PC-3 (cell line): ENCODE measurements at regions not wholly inside any gene's neighbourhood (a gene's known extent, or its start where the extent isn't known, plus 50 kb on each side); places are given as distances from the start of the nearest gene placed in this dataset.
"Not testable (repeated sequence)": the region's sequence is repeated elsewhere in the genome, so short reads cannot be mapped to it uniquely, and the experiment has no call there.

ENCODE experiments used
- ATAC-seq: fragments of 200-7000 bp; cut with Tn5 transposase; 2 replicates; pipeline ENCODE4 v1.9.1; 2020; ENCODE audit warnings: mild to moderate bottlenecking, moderate library complexity
- BruUV-seq: library from RNA; stranded (reverse); fragments of 400-500 nt; replicated peaks from 2 replicates; lab custom pipeline; 2021; lab: Mats Ljungman, UMichigan
- CTCF ChIA-PET: fragments of 300-600 bp; sonication (Branson Sonifier 250); formaldehyde crosslinking; loops from one replicate; lab custom pipeline; 2022; ENCODE audit warnings: antibody characterized with exemption; lab: Charles Lee
- POLR2A ChIA-PET: fragments of 300-600 bp; sonication (Branson Sonifier 250); formaldehyde crosslinking; loops from one replicate; lab custom pipeline; 2022; ENCODE audit warnings: antibody characterized with exemption; ENCODE audit not compliant: unreplicated experiment; lab: Charles Lee
- DNase-seq: peaks from one replicate; pipeline ENCODE4 v3.0.0-alpha.2; 2015
- H2AFZ ChIP-seq: fragments of 300-600 bp; sonication (generic); 2 replicates; pipeline ENCODE4 v1.6.0; 2016; ENCODE audit warnings: antibody characterized with exemption, low read length
- H3F3A ChIP-seq: fragments of 300-600 bp; sonication (generic); one replicate; pipeline ENCODE4 v1.6.0; 2017; ENCODE audit warnings: antibody characterized with exemption, low read length, control low read depth, mild to moderate bottlenecking; ENCODE audit not compliant: unreplicated experiment
- H3K27ac ChIP-seq: fragments of 300-600 bp; sonication (generic); 2 replicates; pipeline ENCODE4 v1.5.1; 2016; ENCODE audit warnings: mild to moderate bottlenecking, low read length
- H3K27me3 ChIP-seq: fragments of 300-600 bp; sonication (generic); 2 replicates; pipeline ENCODE4 v1.6.1; 2016; ENCODE audit warnings: low read length, mixed read lengths
- H3K36me3 ChIP-seq: fragments of 300-600 bp; sonication (generic); 2 replicates; pipeline ENCODE4 v1.6.1; 2016; ENCODE audit warnings: low read depth, mixed run types, low read length, mixed read lengths
- H3K4me1 ChIP-seq: fragments of 300-600 bp; sonication (generic); 2 replicates; pipeline ENCODE4 v1.5.1; 2016; ENCODE audit warnings: low read length; ENCODE audit not compliant: insufficient read depth
- H3K4me2 ChIP-seq: fragments of 300-600 bp; sonication (generic); 2 replicates; pipeline ENCODE4 v1.6.0; 2016; ENCODE audit warnings: low read length
- H3K4me3 ChIP-seq: fragments of 300-600 bp; sonication (generic); 2 replicates; pipeline ENCODE4 v1.5.1; 2016; ENCODE audit warnings: mild to moderate bottlenecking, low read length, mixed read lengths
- H3K79me2 ChIP-seq: fragments of 300-600 bp; sonication (generic); 2 replicates; pipeline ENCODE4 v1.6.1; 2017; ENCODE audit warnings: low read length, mixed read lengths
- H3K9ac ChIP-seq: fragments of 300-600 bp; sonication (generic); 2 replicates; pipeline ENCODE4 v1.6.0; 2016; ENCODE audit warnings: mild to moderate bottlenecking, low read length
- H3K9me2 ChIP-seq: fragments of 300-600 bp; sonication (generic); replicated peaks from 2 replicates; pipeline ENCODE4 v1.6.1; 2016; ENCODE audit warnings: mixed run types, low read length, mixed read lengths
- H3K9me3 ChIP-seq: fragments of 300-600 bp; sonication (generic); 2 replicates; pipeline ENCODE4 v1.6.1; 2016; ENCODE audit warnings: low read length, mixed read lengths
- H4K20me1 ChIP-seq: fragments of 300-600 bp; sonication (generic); 2 replicates; pipeline ENCODE4 v1.6.1; 2016; ENCODE audit warnings: low read length, mixed read lengths
- intact Hi-C: fragments of 100-400 bp; cut with micrococcal nuclease; formaldehyde crosslinking; loops from 2 replicates; pipeline ENCODE4 v1.9.0; 2023
- TF ChIP-seq, protein P1 (sequence below): fragments of 300-600 bp; sonication (generic); conservative IDR thresholded peaks from 2 replicates; pipeline ENCODE4 v1.5.1; 2017; ENCODE audit warnings: antibody characterized with exemption, low read depth, mild to moderate bottlenecking, low read length

DNA sequence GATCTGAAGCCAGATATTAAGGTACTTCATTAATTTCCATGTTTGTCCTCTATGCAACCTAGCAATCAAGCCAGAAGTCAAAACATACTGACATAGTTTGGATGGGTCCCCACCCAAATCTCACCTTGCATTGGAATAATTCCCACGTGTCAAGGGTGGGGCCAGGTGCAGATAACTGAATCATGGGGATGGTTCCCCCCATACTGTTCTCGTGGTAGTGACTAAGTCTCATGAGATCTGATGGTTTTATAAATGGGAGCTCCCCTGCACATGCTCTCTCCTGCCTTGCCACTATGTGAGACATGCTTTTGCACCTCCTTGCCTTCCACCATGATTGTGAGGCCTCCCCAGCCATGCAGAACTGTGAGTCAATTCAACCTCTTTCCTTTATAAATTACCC lies 143.9 kb upstream of the C1QTNF3 start:
- H3K4me3 ChIP-seq, H3K9me2 ChIP-seq, POLR2A ChIA-PET, H3F3A ChIP-seq, H3K4me2 ChIP-seq, H3K27me3 ChIP-seq, H3K79me2 ChIP-seq, H2AFZ ChIP-seq, intact Hi-C loops, BruUV-seq, H3K27ac ChIP-seq, ATAC-seq, H3K36me3 ChIP-seq, H3K9me3 ChIP-seq, H3K9ac ChIP-seq, H4K20me1 ChIP-seq, H3K4me1 ChIP-seq, CTCF ChIA-PET, DNase-seq: not testable (repeated sequence)

DNA sequence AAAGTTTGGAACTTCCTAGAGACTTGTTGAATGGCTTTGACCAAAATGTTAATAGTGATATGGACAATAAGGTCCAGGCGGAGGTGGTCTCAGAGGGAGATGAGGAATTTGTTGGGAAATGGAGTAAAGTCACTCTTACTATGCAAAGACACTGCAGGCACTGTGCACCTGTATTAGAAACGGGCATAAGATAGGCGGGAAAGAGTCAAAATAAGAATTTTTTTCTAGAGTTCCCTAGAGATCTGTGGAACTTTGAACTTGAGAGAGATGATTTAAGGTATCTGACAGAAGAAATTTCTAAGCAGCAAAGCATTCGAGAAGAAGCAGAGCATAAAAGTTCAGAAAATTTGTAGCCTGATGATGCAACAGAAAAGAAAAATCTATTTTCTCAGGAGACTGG lies 144.4 kb upstream of the C1QTNF3 start:
- H2AFZ ChIP-seq, H3F3A ChIP-seq, H3K27me3 ChIP-seq, H3K27ac ChIP-seq, BruUV-seq, H3K4me1 ChIP-seq, POLR2A ChIA-PET, H3K36me3 ChIP-seq, DNase-seq, H3K4me2 ChIP-seq, H4K20me1 ChIP-seq, intact Hi-C loops, ATAC-seq, H3K4me3 ChIP-seq, CTCF ChIA-PET, H3K9ac ChIP-seq, H3K9me2 ChIP-seq, H3K79me2 ChIP-seq, H3K9me3 ChIP-seq: not testable (repeated sequence)

DNA sequence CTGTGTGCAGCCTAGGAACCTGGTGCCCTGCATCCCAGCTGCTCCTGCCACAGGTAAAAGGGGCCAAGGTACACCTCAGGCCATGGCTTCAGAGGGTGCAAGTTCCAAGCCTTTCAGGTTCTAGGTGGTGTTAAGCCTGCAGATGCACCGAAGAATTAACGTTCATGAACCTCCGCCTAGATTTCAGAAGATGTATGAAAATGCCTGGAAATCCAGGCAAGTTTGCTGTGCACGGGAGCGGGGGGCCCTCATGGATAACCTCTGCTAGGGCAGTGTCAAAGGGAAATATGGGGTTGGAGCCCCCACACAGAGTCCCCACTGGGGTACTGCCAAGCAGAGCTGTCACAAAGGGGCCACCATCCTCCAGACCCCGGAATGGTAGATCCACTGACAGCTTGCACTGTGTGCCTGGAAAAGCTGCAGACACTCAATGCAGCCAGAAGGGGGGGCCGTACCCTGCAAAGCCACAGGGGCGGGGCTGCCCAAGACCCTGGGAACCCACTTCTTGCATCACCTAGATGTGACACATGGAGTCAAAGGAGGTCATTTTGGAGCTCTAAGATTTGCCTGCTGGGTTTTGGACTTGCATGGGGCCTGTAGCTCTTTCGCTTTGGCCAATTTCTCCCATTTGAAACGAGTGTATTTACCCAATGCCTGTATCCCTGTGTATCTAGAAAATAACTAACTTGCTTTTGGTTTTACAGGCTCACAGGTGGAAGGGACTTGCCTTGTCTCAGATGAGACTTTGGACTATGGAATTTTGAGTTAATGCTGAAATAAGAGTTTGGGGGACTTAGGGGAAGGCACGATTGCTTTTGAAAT lies 145.2 kb upstream of the C1QTNF3 start:
- CTCF ChIA-PET, H3K79me2 ChIP-seq, H3F3A ChIP-seq, H4K20me1 ChIP-seq, H2AFZ ChIP-seq, H3K4me2 ChIP-seq, H3K4me1 ChIP-seq, H3K9me2 ChIP-seq, H3K4me3 ChIP-seq, H3K27ac ChIP-seq, POLR2A ChIA-PET, intact Hi-C loops, H3K9me3 ChIP-seq, ATAC-seq, H3K27me3 ChIP-seq, H3K36me3 ChIP-seq, H3K9ac ChIP-seq, BruUV-seq: not testable (repeated sequence)
- TF ChIP-seq, protein P1, sequence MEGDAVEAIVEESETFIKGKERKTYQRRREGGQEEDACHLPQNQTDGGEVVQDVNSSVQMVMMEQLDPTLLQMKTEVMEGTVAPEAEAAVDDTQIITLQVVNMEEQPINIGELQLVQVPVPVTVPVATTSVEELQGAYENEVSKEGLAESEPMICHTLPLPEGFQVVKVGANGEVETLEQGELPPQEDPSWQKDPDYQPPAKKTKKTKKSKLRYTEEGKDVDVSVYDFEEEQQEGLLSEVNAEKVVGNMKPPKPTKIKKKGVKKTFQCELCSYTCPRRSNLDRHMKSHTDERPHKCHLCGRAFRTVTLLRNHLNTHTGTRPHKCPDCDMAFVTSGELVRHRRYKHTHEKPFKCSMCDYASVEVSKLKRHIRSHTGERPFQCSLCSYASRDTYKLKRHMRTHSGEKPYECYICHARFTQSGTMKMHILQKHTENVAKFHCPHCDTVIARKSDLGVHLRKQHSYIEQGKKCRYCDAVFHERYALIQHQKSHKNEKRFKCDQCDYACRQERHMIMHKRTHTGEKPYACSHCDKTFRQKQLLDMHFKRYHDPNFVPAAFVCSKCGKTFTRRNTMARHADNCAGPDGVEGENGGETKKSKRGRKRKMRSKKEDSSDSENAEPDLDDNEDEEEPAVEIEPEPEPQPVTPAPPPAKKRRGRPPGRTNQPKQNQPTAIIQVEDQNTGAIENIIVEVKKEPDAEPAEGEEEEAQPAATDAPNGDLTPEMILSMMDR = peak; percentile 46
- peak; percentile 65 for DNase-seq

DNA sequence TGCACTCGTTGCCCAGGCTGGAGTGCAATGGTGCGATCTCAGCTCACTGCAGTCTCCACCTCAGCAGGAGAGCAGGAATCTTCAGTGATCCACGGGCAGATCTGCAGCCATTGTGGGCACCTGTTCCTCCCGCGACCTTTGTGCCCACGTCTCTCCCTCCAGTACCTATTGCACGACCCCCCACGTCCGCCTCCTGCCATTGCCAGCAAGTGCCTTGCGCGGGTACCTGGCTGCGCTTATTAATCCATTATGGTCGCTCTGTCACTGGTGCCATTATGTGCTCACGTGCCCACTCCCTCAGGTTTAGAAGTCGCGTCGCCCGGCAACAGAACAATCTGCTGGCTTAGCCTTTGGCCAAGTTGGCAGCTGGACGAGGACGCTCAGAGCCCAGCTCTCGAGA lies 146.2 kb upstream of the C1QTNF3 start:
- H3K4me1 ChIP-seq, H3K4me2 ChIP-seq, intact Hi-C loops, H3K79me2 ChIP-seq, H3K9me2 ChIP-seq, POLR2A ChIA-PET, ATAC-seq, H4K20me1 ChIP-seq, H3K27ac ChIP-seq, CTCF ChIA-PET, BruUV-seq, H3K27me3 ChIP-seq, H3F3A ChIP-seq, H3K4me3 ChIP-seq, H2AFZ ChIP-seq, H3K9ac ChIP-seq, H3K9me3 ChIP-seq, H3K36me3 ChIP-seq, DNase-seq: not testable (repeated sequence)

DNA sequence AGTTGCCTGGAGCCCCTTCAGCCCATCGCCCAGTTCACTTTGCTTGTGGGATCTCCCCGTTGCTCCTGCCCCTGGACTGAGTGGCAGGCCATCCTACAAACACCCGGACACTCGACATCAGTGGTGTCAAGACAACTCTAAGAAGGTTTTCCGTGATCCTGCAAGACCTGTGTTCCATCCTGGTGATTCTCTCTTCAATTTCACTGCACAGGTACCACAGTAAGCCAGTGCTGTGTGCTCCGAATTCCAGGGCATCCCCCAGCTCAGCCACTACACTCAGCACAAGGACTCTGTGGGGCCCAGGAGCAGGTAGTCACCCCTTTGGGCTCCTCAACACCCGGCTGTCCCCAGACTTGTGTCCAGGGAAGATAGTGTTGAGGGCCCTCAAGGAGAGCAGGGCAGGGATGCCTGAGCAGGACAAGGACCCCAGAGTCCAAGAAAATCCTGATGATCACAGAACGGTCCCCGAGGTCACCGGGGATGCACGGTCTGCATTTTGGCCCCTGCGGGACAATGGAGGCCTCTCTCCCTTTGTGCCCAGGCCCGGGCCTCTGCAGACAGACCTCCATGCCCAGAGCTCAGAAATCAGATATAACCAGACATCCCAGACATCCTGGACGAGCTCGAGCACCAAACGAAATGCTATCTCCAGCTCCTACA lies 146.9 kb upstream of the C1QTNF3 start:
- H3K9me3 ChIP-seq, BruUV-seq, H3F3A ChIP-seq, CTCF ChIA-PET, H3K27ac ChIP-seq, H3K9me2 ChIP-seq, intact Hi-C loops, H4K20me1 ChIP-seq, H3K36me3 ChIP-seq, POLR2A ChIA-PET, H3K27me3 ChIP-seq, H3K4me3 ChIP-seq, H3K9ac ChIP-seq, H3K4me2 ChIP-seq, H3K79me2 ChIP-seq, H3K4me1 ChIP-seq, H2AFZ ChIP-seq, ATAC-seq: not testable (repeated sequence)
- DNase-seq = peak; percentile 3

DNA sequence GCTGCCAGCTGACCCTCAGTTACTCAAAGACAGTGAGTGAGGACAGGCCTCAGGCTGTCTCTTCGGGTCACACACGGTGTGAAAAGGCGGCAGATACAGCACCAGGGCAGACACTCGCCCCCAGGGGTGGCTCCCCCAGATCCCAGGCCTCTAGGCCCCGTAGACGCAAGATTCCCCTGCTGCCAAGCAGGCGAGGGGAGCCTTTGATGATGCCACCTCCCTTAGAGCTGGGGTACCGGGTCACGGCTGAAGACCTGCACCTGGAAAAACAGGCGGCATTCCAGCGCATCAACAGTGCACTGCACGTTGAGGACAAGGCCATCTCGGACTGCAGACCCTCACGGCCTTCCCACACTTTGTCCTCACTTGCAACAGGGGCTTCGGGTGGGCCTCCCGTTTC lies 147.5 kb upstream of the C1QTNF3 start:
- H3F3A ChIP-seq, H3K27me3 ChIP-seq, H3K9ac ChIP-seq, BruUV-seq, CTCF ChIA-PET, H3K36me3 ChIP-seq, H3K9me3 ChIP-seq, intact Hi-C loops, H3K4me3 ChIP-seq, H3K79me2 ChIP-seq, H2AFZ ChIP-seq, DNase-seq, H3K4me2 ChIP-seq, H3K9me2 ChIP-seq, H4K20me1 ChIP-seq, H3K4me1 ChIP-seq, ATAC-seq, H3K27ac ChIP-seq, POLR2A ChIA-PET: not testable (repeated sequence)
